ENCODE measurements at regions not wholly inside any gene's neighbourhood (a gene's known extent, or its start where the extent isn't known, plus 50 kb on each side); places are given as distances from the start of the nearest gene placed in this dataset.

DNA sequence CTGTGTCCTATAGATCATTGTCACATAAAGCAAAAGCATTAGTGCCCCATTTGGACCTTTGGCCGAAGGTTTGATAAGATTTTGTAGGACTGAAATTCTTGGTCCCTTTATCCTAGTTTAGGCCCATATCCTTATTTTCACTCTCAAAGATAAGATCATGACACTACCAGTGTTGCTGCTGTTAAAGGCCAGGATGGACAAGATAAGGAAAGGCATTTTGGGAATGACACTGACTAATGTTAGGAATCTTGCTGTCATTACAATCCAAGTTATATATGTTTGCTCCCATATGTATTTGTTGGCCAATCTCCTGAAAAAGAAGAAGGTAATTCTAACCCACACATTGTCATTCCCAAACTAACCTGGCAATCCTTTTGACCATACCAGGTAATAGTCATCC, 101.3 kb upstream of the VAMP7 start:
- TF ChIP-seq, protein P1, sequence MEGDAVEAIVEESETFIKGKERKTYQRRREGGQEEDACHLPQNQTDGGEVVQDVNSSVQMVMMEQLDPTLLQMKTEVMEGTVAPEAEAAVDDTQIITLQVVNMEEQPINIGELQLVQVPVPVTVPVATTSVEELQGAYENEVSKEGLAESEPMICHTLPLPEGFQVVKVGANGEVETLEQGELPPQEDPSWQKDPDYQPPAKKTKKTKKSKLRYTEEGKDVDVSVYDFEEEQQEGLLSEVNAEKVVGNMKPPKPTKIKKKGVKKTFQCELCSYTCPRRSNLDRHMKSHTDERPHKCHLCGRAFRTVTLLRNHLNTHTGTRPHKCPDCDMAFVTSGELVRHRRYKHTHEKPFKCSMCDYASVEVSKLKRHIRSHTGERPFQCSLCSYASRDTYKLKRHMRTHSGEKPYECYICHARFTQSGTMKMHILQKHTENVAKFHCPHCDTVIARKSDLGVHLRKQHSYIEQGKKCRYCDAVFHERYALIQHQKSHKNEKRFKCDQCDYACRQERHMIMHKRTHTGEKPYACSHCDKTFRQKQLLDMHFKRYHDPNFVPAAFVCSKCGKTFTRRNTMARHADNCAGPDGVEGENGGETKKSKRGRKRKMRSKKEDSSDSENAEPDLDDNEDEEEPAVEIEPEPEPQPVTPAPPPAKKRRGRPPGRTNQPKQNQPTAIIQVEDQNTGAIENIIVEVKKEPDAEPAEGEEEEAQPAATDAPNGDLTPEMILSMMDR (conservative IDR thresholded peaks at IDR 0.05 in 1 of 2, IDR thresholded peaks at IDR 0.05 in 1 of 2; ENCODE audit: low read depth in 1 of 2, low read length in 2 of 2) = no peak
- TF ChIP-seq EZH2 (IDR thresholded peaks at IDR 0.05; ENCODE audit: low read length, missing control alignments) = no peak

Measured in fibroblast of lung (primary cell).